IMR-90 (cell line): ENCODE measurements at regions not wholly inside any gene's neighbourhood (a gene's known extent, or its start where the extent isn't known, plus 50 kb on each side); places are given as distances from the start of the nearest gene placed in this dataset.

Experiments
- ATAC-seq: fragments of 200-7000 bp; cut with Tn5 transposase; 2 replicates; pipeline ENCODE4 v1.9.1; 2020; ENCODE audit warnings: low read depth, mild to moderate bottlenecking, moderate library complexity
- BruUV-seq: library from RNA; stranded (reverse); fragments of 400-500 nt; replicated peaks from 2 replicates; lab custom pipeline; 2021; lab: Mats Ljungman, UMichigan
- CTCF ChIA-PET: fragments of 300-600 bp; formaldehyde crosslinking; extraction: SDS; loops from one replicate; lab custom pipeline; 2021; ENCODE audit warnings: antibody characterized with exemption; lab: Yijun Ruan, JAX
- POLR2A ChIA-PET: fragments of 300-600 bp; sonication (Branson Sonifier 250); formaldehyde crosslinking; loops from one replicate; lab custom pipeline; 2022; ENCODE audit warnings: antibody characterized with exemption; ENCODE audit not compliant: unreplicated experiment; lab: Charles Lee
- DNase-seq: peaks from one replicate; pipeline ENCODE4 v3.0.0; 2013
- H2AFZ ChIP-seq: replicated peaks from 2 replicates; pipeline ENCODE3; 2013; ENCODE audit warnings: low read length, mild to moderate bottlenecking; ENCODE audit not compliant: poor library complexity
- H2AK5ac ChIP-seq: 2 replicates; pipeline ENCODE4 v1.6.1; 2013; ENCODE audit warnings: low read depth, low read length, inconsistent platforms
- H2AK9ac ChIP-seq: replicated peaks from 2 replicates; pipeline ENCODE3; 2013; ENCODE audit warnings: mild to moderate bottlenecking, low read depth, low read length, moderate library complexity; ENCODE audit not compliant: poor library complexity
- H2BK120ac ChIP-seq: 2 replicates; pipeline ENCODE4 v1.6.1; 2013; ENCODE audit warnings: low read depth, low read length, inconsistent platforms
- H2BK15ac ChIP-seq: 3 replicates; pipeline ENCODE4 v1.6.1; 2013; ENCODE audit warnings: low read depth, low read length, inconsistent platforms
- H2BK20ac ChIP-seq: 2 replicates; pipeline ENCODE4 v1.6.1; 2013; ENCODE audit warnings: low read depth, mild to moderate bottlenecking, inconsistent platforms, low read length, moderate library complexity
- H2BK5ac ChIP-seq: 2 replicates; pipeline ENCODE4 v1.6.1; 2013; ENCODE audit warnings: mild to moderate bottlenecking, low read depth, low read length, inconsistent platforms; ENCODE audit not compliant: poor library complexity, severe bottlenecking
- H3K14ac ChIP-seq: replicated peaks from 2 replicates; pipeline ENCODE4 v1.6.1; 2013; ENCODE audit warnings: low read depth, low read length, inconsistent platforms
- H3K18ac ChIP-seq: 2 replicates; pipeline ENCODE4 v1.6.1; 2013; ENCODE audit warnings: low read depth, low read length, control low read depth
- H3K23ac ChIP-seq: 2 replicates; pipeline ENCODE4 v1.6.1; 2013; ENCODE audit warnings: low read depth, low read length, inconsistent platforms
- H3K27ac ChIP-seq: 2 replicates; pipeline ENCODE4 v1.5.1; 2013; ENCODE audit warnings: mild to moderate bottlenecking, control low read depth, low read length; ENCODE audit not compliant: insufficient read depth
- H3K27me3 ChIP-seq: 2 replicates; pipeline ENCODE4 v1.6.1; 2013; ENCODE audit warnings: low read length; ENCODE audit not compliant: control insufficient read depth, insufficient read depth
- H3K36me3 ChIP-seq: 2 replicates; pipeline ENCODE4 v1.6.1; 2013; ENCODE audit warnings: low read length, mixed read lengths; ENCODE audit not compliant: control insufficient read depth, insufficient read depth
- H3K4ac ChIP-seq: 2 replicates; pipeline ENCODE4 v1.6.1; 2013; ENCODE audit warnings: low read depth, low read length, inconsistent platforms
- H3K4me1 ChIP-seq: 2 replicates; pipeline ENCODE4 v1.6.1; 2013; ENCODE audit warnings: low read length, mixed read lengths; ENCODE audit not compliant: control insufficient read depth, insufficient read depth
- H3K4me2 ChIP-seq: 2 replicates; pipeline ENCODE4 v1.6.1; 2013; ENCODE audit warnings: low read depth, mild to moderate bottlenecking, control low read depth, low read length, moderate library complexity
- H3K4me3 ChIP-seq: 2 replicates; pipeline ENCODE4 v1.5.1; 2013; ENCODE audit warnings: low read depth, mild to moderate bottlenecking, control low read depth, low read length, moderate library complexity; ENCODE audit not compliant: insufficient read depth
- H3K56ac ChIP-seq: 2 replicates; pipeline ENCODE4 v1.6.1; 2013; ENCODE audit warnings: low read length, inconsistent platforms; ENCODE audit not compliant: insufficient read depth; ENCODE audit errors: extremely low read depth
- H3K79me1 ChIP-seq, 2 experiments: 2 replicates each; pipeline ENCODE4 v1.6.1; 2013; ENCODE audit warnings: low read length in 2 of 2, inconsistent platforms in 1 of 2, low read depth in 1 of 2
- H3K9ac ChIP-seq: 2 replicates; pipeline ENCODE4 v1.6.1; 2013; ENCODE audit warnings: low read depth, low read length, control low read depth
- H3K9me1 ChIP-seq: 2 replicates; pipeline ENCODE4 v1.6.1; 2013; ENCODE audit warnings: low read length, inconsistent platforms; ENCODE audit not compliant: insufficient read depth
- H3K9me3 ChIP-seq: 2 replicates; pipeline ENCODE4 v1.6.1; 2013; ENCODE audit warnings: low read length; ENCODE audit not compliant: control insufficient read depth, insufficient read depth
- H4K20me1 ChIP-seq: 2 replicates; pipeline ENCODE4 v1.6.1; 2013; ENCODE audit warnings: low read length, inconsistent platforms; ENCODE audit not compliant: insufficient read depth
- H4K5ac ChIP-seq: 2 replicates; pipeline ENCODE4 v1.6.1; 2013; ENCODE audit warnings: mild to moderate bottlenecking, low read depth, low read length, control low read depth
- H4K8ac ChIP-seq, 2 experiments: 2 replicates each; pipeline ENCODE4 v1.6.1; 2013; ENCODE audit warnings: low read depth in 2 of 2, low read length in 2 of 2, control low read depth in 1 of 2, inconsistent platforms in 1 of 2
- H4K91ac ChIP-seq: 2 replicates; pipeline ENCODE4 v1.6.1; 2013; ENCODE audit warnings: low read depth, low read length, inconsistent platforms; ENCODE audit not compliant: insufficient read depth
- BHLHE40 ChIP-seq: fragments of 150-350 bp; IDR thresholded peaks from 2 replicates; pipeline ENCODE4 v1.6.1; 2016; ENCODE audit warnings: mild to moderate bottlenecking, low read depth, low read length
- CEBPB ChIP-seq: IDR thresholded peaks from 2 replicates; pipeline ENCODE4 v1.6.1; 2012; ENCODE audit warnings: low read depth, low read length, improper control_type of control experiment
- CHD1 ChIP-seq: IDR thresholded peaks from 2 replicates; pipeline ENCODE4 v1.6.1; 2012; ENCODE audit warnings: low read depth, low read length, improper control_type of control experiment
- FOS ChIP-seq: fragments of 150-350 bp; IDR thresholded peaks from 2 replicates; pipeline ENCODE4 v1.6.1; 2016; ENCODE audit warnings: low read depth, low read length
- MAFK ChIP-seq: IDR thresholded peaks from 2 replicates; pipeline ENCODE4 v1.6.1; 2012; ENCODE audit warnings: low read depth, low read length, improper control_type of control experiment
- MAZ ChIP-seq: IDR thresholded peaks from 2 replicates; pipeline ENCODE4 v1.6.1; 2012; ENCODE audit warnings: low read depth, mild to moderate bottlenecking, low read length, improper control_type of control experiment, moderate library complexity, borderline replicate concordance
- MXI1 ChIP-seq: IDR thresholded peaks from 2 replicates; pipeline ENCODE4 v1.6.1; 2012; ENCODE audit warnings: low read depth, mild to moderate bottlenecking, low read length, moderate library complexity, borderline replicate concordance
- NFE2L2 ChIP-seq: fragments of 150-350 bp; IDR thresholded peaks from 2 replicates; pipeline ENCODE4 v1.6.1; 2016; ENCODE audit warnings: low read depth, mild to moderate bottlenecking, low read length
- POLR2A ChIP-seq: IDR thresholded peaks from 2 replicates; pipeline ENCODE4 v1.6.1; 2012; ENCODE audit warnings: mild to moderate bottlenecking, low read depth, low read length
- RAD21 ChIP-seq: IDR thresholded peaks from 2 replicates; pipeline ENCODE4 v1.6.1; 2012; ENCODE audit warnings: low read length, improper control_type of control experiment
- RCOR1 ChIP-seq: IDR thresholded peaks from 2 replicates; pipeline ENCODE4 v1.6.1; 2012; ENCODE audit warnings: mild to moderate bottlenecking, low read length, improper control_type of control experiment; ENCODE audit not compliant: insufficient replicate concordance
- RFX5 ChIP-seq: IDR thresholded peaks from 2 replicates; pipeline ENCODE4 v1.8.0; 2012; ENCODE audit warnings: low read depth, mild to moderate bottlenecking, low read length, moderate library complexity
- SMC3 ChIP-seq: fragments of 150-350 bp; IDR thresholded peaks from 2 replicates; pipeline ENCODE4 v1.6.1; 2016; ENCODE audit warnings: low read depth, mild to moderate bottlenecking, antibody characterized with exemption, low read length, moderate library complexity
- WGBS, 2 experiments: methylation state at CpG; one replicate each; pipeline versions ENCODE4 v1.1.5 to v1.1.7; 2013; ENCODE audit warnings: missing lambda C conversion rate in 2 of 2; ENCODE audit not compliant: insufficient read length in 1 of 2; ENCODE audit errors: extremely low coverage in 2 of 2; 5-methylcytosine and 5-hydroxymethylcytosine counted together
- dilution Hi-C: fragments of 300-500 bp; cut with HindIII; formaldehyde crosslinking; loops from one replicate; pipeline ENCODE4 v1.14.3; 2018; ENCODE audit warnings: low sequenced_read_pairs; ENCODE audit not compliant: unreplicated experiment
- in situ Hi-C: fragments of 300-500 bp; cut with MboI; formaldehyde crosslinking; loops from 3 replicates; pipeline ENCODE4 v1.14.3; 2019; ENCODE audit warnings: low sequenced_read_pairs, inconsistent platforms, mixed read lengths
- intact Hi-C: fragments of 100-400 bp; cut with micrococcal nuclease; formaldehyde crosslinking; loops from 2 replicates; pipeline ENCODE4 v1.10.0; 2022
- TF ChIP-seq, protein P1 (sequence below): fragments of 150-350 bp; IDR thresholded peaks from 2 replicates; pipeline ENCODE4 v1.6.1; 2016; ENCODE audit warnings: low read depth, mild to moderate bottlenecking, low read length, moderate library complexity, borderline replicate concordance
- TF ChIP-seq, protein P2 (sequence below): fragments of 150-350 bp; IDR thresholded peaks from 2 replicates; pipeline ENCODE4 v1.6.1; 2017; ENCODE audit warnings: mild to moderate bottlenecking, antibody characterized with exemption, low read length, low read depth
- TF ChIP-seq, protein P3 (sequence below): conservative IDR thresholded peaks from 2 replicates; pipeline ENCODE4 v1.5.1; 2012; ENCODE audit warnings: mild to moderate bottlenecking, low read depth, low read length, improper control_type of control experiment

DNA sequence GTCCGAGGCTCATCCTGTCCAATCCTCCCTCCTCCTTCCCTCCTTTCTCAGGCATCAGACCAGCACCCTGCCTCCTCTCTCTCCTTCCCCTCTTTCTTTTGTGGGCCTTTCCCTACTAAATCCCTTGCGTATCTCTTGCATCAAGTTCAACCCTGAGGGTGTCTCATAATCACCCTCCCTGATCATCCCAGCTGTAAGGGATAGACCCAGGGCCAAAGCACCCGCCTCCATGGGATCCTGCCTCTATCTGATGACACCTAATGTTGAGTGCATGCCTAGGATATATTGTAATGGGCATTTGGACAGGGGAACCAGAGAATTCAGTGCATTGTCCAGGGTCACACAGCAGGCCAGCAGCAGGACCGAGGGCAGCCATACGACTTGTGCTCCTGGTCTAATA is 84.9 kb downstream of the PHETA1 start:
- Histone ChIP-seq H3K23ac (no peak overlapping the region), H4K20me1 (no peaks in the 10 kb centered on the region), H3K9me3 (no peaks in the 10 kb centered on the region), H3K18ac (no peak overlapping the region), H3K14ac (no peak overlapping the region), H3K9me1 (no peaks in the 10 kb centered on the region), H4K91ac (no peak overlapping the region), H2BK20ac (no peak overlapping the region), H3K56ac (no peak overlapping the region), H3K4me1 (no peaks in the 10 kb centered on the region), H3K4me3 (no peak overlapping the region), H3K36me3 (no peaks in the 10 kb centered on the region), H3K27ac (no peak overlapping the region), H4K8ac (no peak overlapping the region), H2BK120ac (no peak overlapping the region), H2AK9ac (no peak overlapping the region), H4K5ac (no peak overlapping the region), H3K9ac (no peak overlapping the region), H2AK5ac (no peak overlapping the region), H3K27me3 (peaks cover 6% of the 10 kb centered on the region; the same call in 1 of the 2 replicates), H2BK15ac (no peak overlapping the region), H3K4ac (no peak overlapping the region), H3K4me2 (no peak overlapping the region), H2BK5ac (no peak overlapping the region), H2AFZ (no peak overlapping the region), H3K79me1 (no peaks in the 10 kb centered on the region)
- POLR2A ChIA-PET = no interaction called here
- dilution Hi-C loops (no loop called here), in situ Hi-C loops (no loop called here), intact Hi-C loops (no loop called here)
- CTCF ChIA-PET = no interaction called here
- TF ChIP-seq FOS = no peak
- TF ChIP-seq MXI1 = no peak
- TF ChIP-seq, protein P1, sequence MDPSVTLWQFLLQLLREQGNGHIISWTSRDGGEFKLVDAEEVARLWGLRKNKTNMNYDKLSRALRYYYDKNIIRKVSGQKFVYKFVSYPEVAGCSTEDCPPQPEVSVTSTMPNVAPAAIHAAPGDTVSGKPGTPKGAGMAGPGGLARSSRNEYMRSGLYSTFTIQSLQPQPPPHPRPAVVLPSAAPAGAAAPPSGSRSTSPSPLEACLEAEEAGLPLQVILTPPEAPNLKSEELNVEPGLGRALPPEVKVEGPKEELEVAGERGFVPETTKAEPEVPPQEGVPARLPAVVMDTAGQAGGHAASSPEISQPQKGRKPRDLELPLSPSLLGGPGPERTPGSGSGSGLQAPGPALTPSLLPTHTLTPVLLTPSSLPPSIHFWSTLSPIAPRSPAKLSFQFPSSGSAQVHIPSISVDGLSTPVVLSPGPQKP = no peak
- no peak for TF ChIP-seq POLR2A
- no peak for TF ChIP-seq CHD1
- TF ChIP-seq SMC3 = no peak
- TF ChIP-seq BHLHE40 = no peak
- TF ChIP-seq CEBPB = no peak
- TF ChIP-seq MAFK = no peak
- TF ChIP-seq, protein P2, sequence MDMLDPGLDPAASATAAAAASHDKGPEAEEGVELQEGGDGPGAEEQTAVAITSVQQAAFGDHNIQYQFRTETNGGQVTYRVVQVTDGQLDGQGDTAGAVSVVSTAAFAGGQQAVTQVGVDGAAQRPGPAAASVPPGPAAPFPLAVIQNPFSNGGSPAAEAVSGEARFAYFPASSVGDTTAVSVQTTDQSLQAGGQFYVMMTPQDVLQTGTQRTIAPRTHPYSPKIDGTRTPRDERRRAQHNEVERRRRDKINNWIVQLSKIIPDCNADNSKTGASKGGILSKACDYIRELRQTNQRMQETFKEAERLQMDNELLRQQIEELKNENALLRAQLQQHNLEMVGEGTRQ = no peak
- TF ChIP-seq, protein P3, sequence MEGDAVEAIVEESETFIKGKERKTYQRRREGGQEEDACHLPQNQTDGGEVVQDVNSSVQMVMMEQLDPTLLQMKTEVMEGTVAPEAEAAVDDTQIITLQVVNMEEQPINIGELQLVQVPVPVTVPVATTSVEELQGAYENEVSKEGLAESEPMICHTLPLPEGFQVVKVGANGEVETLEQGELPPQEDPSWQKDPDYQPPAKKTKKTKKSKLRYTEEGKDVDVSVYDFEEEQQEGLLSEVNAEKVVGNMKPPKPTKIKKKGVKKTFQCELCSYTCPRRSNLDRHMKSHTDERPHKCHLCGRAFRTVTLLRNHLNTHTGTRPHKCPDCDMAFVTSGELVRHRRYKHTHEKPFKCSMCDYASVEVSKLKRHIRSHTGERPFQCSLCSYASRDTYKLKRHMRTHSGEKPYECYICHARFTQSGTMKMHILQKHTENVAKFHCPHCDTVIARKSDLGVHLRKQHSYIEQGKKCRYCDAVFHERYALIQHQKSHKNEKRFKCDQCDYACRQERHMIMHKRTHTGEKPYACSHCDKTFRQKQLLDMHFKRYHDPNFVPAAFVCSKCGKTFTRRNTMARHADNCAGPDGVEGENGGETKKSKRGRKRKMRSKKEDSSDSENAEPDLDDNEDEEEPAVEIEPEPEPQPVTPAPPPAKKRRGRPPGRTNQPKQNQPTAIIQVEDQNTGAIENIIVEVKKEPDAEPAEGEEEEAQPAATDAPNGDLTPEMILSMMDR = no peak
- no peak for TF ChIP-seq RAD21
- TF ChIP-seq NFE2L2 = no peak
- no peak for TF ChIP-seq RFX5
- no peak for TF ChIP-seq RCOR1
- TF ChIP-seq MAZ = no peak
- no peak for DNase-seq
- WGBS, 2 experiments = 74% methylated on average over 4 of the region's 5 CpGs; no CpG with 5 or more reads in 1 of the 2 experiments
- BruUV-seq = no TSS peak
- ATAC-seq = no peak
